Stimulated activated naive CD8-positive, alpha-beta T cell treated with anti-CD3 and anti-CD28 coated beads, Interleukin-15, Interleukin-2, amounts not matched to agents 100 U/mL and 50 U/mL, for 24 hours (primary cell): ENCODE measurements at regions not wholly inside any gene's neighbourhood (a gene's known extent, or its start where the extent isn't known, plus 50 kb on each side); places are given as distances from the start of the nearest gene placed in this dataset.

Experiments used
- ATAC-seq: fragments of 150-1000 bp; cut with Tn5 transposase; one replicate; pipeline ENCODE4 v1.10.0; 2021
- DNase-seq: peaks from one replicate; pipeline ENCODE4 v3.0.0; 2021

GRCh38 chr17:52390422-52390821, 231.9 kb upstream of the CA10 start:
- ATAC-seq (no peak), DNase-seq (no peak)

- no peak for ATAC-seq
- no peak for DNase-seq
Observed at GRCh38 chr17:52389632-52390031, 231.1 kb upstream of the CA10 start.

- DNase-seq (no peak), ATAC-seq (no peak)
Observed at GRCh38 chr17:52388941-52389340, 230.4 kb upstream of the CA10 start.

- no peak for ATAC-seq
- DNase-seq = no peak
Observed at GRCh38 chr17:52384695-52385094, 226.2 kb upstream of the CA10 start.

- ATAC-seq = peak; percentile 49
- peak; percentile 11 for DNase-seq
Observed at GRCh38 chr17:52383493-52384100, 225.1 kb upstream of the CA10 start.

GRCh38 chr17:52378860-52379259, 220.3 kb upstream of the CA10 start:
- ATAC-seq (no peak), DNase-seq (no peak)

- no peak for ATAC-seq
- no peak for DNase-seq
Observed at GRCh38 chr17:52376137-52376536, 217.6 kb upstream of the CA10 start.

GRCh38 chr17:52368886-52369285, 210.4 kb upstream of the CA10 start:
- ATAC-seq = no peak
- no peak for DNase-seq

GRCh38 chr17:52357854-52358253, 199.3 kb upstream of the CA10 start:
- no peak for DNase-seq
- ATAC-seq = no peak

GRCh38 chr17:52336796-52337195, 178.3 kb upstream of the CA10 start:
- DNase-seq = no peak
- no peak for ATAC-seq

- no peak for ATAC-seq
- DNase-seq = no peak
Observed at GRCh38 chr17:52306314-52306713, 147.8 kb upstream of the CA10 start.

- ATAC-seq = no peak
- DNase-seq = no peak
Observed at GRCh38 chr17:52298881-52299280, 140.4 kb upstream of the CA10 start.

GRCh38 chr17:52297230-52298010, 138.9 kb upstream of the CA10 start:
- ATAC-seq (no peak), DNase-seq (no peak)

- no peak for DNase-seq
- no peak for ATAC-seq
Observed at GRCh38 chr17:52294301-52294700, 135.8 kb upstream of the CA10 start.

- ATAC-seq = no peak
- no peak for DNase-seq
Observed at GRCh38 chr17:52287611-52288010, 129.1 kb upstream of the CA10 start.

- no peak for DNase-seq
- no peak for ATAC-seq
Observed at GRCh38 chr17:52283872-52284271, 125.4 kb upstream of the CA10 start.

GRCh38 chr17:52276381-52277008, 118.0 kb upstream of the CA10 start:
- no peak for DNase-seq
- no peak for ATAC-seq

- no peak for ATAC-seq
- DNase-seq = no peak
Observed at GRCh38 chr17:52271781-52272180, 113.3 kb upstream of the CA10 start.

- ATAC-seq = no peak
- no peak for DNase-seq
Observed at GRCh38 chr17:52255347-52255746, 96.8 kb upstream of the CA10 start.

GRCh38 chr17:52244689-52245088, 86.2 kb upstream of the CA10 start:
- ATAC-seq (no peak), DNase-seq (no peak)

- ATAC-seq = no peak
- DNase-seq = no peak
Observed at GRCh38 chr17:52242268-52242667, 83.8 kb upstream of the CA10 start.

GRCh38 chr17:52237151-52237550, 78.6 kb upstream of the CA10 start:
- DNase-seq (no peak), ATAC-seq (no peak)

- no peak for DNase-seq
- ATAC-seq = no peak
Observed at GRCh38 chr17:52235516-52235915, 77.0 kb upstream of the CA10 start.

GRCh38 chr17:52233632-52234031, 75.1 kb upstream of the CA10 start:
- ATAC-seq (no peak), DNase-seq (no peak)
